ENCODE measurements at regions not wholly inside any gene's neighbourhood (a gene's known extent, or its start where the extent isn't known, plus 50 kb on each side); places are given as distances from the start of the nearest gene placed in this dataset.
"Not testable (repeated sequence)": the region's sequence is repeated elsewhere in the genome, so short reads cannot be mapped to it uniquely, and the experiment has no call there.

DNA sequence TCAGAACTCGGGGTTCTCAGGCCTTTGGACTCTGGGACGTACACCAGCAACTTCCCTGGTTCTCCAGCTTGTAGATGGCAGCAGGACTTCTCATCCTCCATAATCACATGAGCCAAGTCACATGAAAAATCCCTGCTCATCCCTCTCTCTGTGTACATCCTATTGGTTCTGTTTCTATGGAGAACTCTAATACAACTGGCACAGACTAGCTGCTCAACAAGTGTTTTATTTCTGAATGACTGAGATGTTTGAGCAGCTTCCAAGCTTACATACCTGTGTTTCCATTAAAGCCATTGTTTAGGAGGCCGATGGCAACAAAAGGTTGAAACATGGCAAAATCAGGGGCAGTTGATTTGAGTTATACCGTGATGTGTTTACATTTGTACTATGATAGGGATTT lies 122.2 kb upstream of the FAM20C start:
- not testable (repeated sequence) for H3K27me3 ChIP-seq (ENCODE audit: control insufficient read depth, insufficient read depth, low read length); H3K4me3 ChIP-seq (ENCODE audit: low read depth, low read length); H3K27ac ChIP-seq (ENCODE audit: low read depth, low read length); H3K4me1 ChIP-seq (ENCODE audit: control insufficient read depth, insufficient read depth, low read length); H3K9ac ChIP-seq (ENCODE audit: low read length); H3K36me3 ChIP-seq (ENCODE audit: control insufficient read depth, insufficient read depth, low read length); H3K9me3 ChIP-seq (ENCODE audit: control insufficient read depth, insufficient read depth, low read depth, low read length)

DNA sequence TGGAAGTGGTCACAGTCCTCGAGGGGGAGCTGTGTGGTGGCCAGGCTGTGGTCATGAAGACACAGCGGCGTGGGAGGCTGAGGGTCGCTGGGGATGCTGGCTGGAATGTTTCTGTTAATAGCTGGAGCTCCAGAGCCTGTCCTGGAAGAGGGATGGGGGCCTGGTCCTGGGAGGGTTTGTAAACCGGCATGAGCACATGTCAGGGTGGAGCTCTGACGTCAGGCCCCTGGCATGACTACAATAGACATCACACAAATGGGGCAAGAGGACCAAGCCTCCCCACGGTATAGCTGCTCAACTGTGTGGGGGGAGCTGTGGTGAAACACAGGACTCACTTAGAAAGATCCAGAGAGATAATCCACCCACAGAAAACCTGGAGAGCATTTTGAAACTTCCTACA lies 121.4 kb upstream of the FAM20C start:
- H3K27me3 ChIP-seq (ENCODE audit: control insufficient read depth, insufficient read depth, low read length); H3K9ac ChIP-seq (ENCODE audit: low read length); H3K4me3 ChIP-seq (ENCODE audit: low read depth, low read length); H3K36me3 ChIP-seq (ENCODE audit: control insufficient read depth, insufficient read depth, low read length); H3K9me3 ChIP-seq (ENCODE audit: control insufficient read depth, insufficient read depth, low read depth, low read length); H3K27ac ChIP-seq (ENCODE audit: low read depth, low read length); H3K4me1 ChIP-seq (ENCODE audit: control insufficient read depth, insufficient read depth, low read length): not testable (repeated sequence)

DNA sequence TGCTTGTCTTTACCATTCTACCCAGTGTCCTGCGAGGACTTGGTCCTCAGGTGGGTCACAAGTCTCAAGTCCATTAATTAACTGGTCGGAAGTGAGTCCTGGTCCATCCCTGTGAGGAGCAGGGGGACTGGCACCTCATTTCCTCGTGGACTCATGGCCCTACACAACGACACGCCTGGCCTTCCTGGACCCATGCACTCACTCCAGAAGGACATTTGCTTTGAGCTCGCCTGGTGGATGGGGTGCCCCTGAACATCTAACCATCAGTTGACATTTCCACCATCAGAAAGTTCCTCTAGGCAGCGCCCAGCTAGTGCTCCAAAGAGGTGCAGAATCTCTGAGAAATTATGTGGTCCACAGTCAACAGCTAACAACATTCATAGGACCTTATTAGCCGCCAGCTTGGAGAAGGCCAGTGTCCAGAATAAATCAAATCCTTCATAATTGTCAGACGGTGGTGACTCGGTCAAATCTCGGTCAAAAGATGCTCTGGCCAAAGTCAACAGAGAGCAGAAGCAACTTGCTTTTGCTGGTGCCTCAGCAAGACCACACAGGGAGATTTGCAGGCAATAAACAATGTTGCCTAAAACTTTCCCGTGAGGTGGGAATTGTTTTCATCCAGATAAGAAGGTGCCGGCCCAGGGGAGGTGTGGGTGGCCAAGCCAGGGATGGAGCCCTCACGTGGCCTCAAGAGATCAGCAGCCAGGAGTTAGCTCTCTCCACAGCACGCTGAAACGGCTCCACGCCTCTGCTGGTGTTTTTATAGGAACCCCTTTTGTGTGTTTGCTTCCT lies 119.9 kb upstream of the FAM20C start:
- H3K4me1 ChIP-seq (ENCODE audit: control insufficient read depth, insufficient read depth, low read length); H3K27me3 ChIP-seq (ENCODE audit: control insufficient read depth, insufficient read depth, low read length); H3K36me3 ChIP-seq (ENCODE audit: control insufficient read depth, insufficient read depth, low read length); H3K9me3 ChIP-seq (ENCODE audit: control insufficient read depth, insufficient read depth, low read depth, low read length); H3K4me3 ChIP-seq (ENCODE audit: low read depth, low read length); H3K27ac ChIP-seq (ENCODE audit: low read depth, low read length); H3K9ac ChIP-seq (ENCODE audit: low read length): not testable (repeated sequence)

DNA sequence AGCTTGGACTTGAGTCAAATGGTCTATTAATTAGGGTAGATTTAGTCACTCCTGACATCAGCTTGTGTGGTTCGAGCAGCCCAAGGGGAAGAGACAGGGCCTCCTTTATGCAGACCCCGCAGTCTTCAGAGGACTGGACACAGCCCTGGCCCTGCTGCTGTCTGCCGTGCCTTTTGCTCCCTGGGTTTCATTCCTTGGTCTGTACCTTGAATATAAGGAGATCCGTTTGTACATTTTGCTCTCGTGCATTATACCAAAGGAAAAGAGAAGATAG lies 119.4 kb upstream of the FAM20C start:
- H3K9me3 ChIP-seq (ENCODE audit: control insufficient read depth, insufficient read depth, low read depth, low read length); H3K27me3 ChIP-seq (ENCODE audit: control insufficient read depth, insufficient read depth, low read length); H3K4me1 ChIP-seq (ENCODE audit: control insufficient read depth, insufficient read depth, low read length); H3K4me3 ChIP-seq (ENCODE audit: low read depth, low read length); H3K9ac ChIP-seq (ENCODE audit: low read length); H3K27ac ChIP-seq (ENCODE audit: low read depth, low read length); H3K36me3 ChIP-seq (ENCODE audit: control insufficient read depth, insufficient read depth, low read length): not testable (repeated sequence)

DNA sequence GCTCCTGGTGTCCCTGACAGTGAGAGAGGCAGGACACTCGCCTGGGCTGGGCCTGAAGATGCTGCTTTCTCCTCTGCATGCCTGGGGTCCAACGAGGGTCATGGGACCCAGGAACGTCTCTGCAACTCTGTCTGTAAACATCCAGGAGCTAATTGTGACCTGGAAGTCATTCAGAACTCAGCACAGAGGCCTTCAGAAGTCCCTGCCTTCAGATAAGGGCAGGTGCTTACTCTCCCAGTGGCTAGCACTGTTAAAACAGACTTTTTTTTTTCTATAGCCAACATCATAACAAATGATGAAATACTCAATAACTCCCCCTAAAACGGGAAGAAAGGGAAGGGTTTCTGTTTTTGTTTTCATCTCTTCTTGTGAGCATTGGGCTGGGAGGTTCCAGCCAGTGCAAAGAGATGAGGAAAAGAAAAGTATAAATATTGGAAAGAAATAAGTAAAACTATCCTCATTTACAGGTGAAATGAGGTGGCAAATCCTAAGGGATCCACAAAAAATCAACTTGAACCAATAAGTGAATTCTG lies 118.3 kb upstream of the FAM20C start:
- not testable (repeated sequence) for H3K9ac ChIP-seq (ENCODE audit: low read length); H3K4me3 ChIP-seq (ENCODE audit: low read depth, low read length); H3K9me3 ChIP-seq (ENCODE audit: control insufficient read depth, insufficient read depth, low read depth, low read length); H3K27me3 ChIP-seq (ENCODE audit: control insufficient read depth, insufficient read depth, low read length); H3K27ac ChIP-seq (ENCODE audit: low read depth, low read length); H3K4me1 ChIP-seq (ENCODE audit: control insufficient read depth, insufficient read depth, low read length); H3K36me3 ChIP-seq (ENCODE audit: control insufficient read depth, insufficient read depth, low read length)

DNA sequence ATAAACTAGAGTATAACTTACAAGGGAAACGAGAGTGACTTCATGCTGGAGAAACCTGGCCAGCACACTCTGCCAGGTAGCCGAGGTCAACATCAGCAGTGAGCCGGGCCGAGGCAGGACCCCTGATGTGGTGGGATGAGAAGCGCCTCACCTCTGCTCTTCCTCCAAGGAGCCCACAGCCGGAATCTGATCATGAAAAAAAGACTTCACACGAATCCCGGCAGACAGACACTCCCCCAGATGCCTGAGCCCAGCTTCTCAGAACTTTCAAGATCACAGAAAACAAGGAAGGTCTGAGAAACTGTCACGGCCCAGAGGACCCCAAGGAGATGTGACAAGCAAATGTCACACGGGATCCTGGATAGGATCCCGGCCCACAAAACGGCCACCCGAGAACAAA lies 116.9 kb upstream of the FAM20C start:
- H3K4me3 ChIP-seq (ENCODE audit: low read depth, low read length); H3K4me1 ChIP-seq (ENCODE audit: control insufficient read depth, insufficient read depth, low read length); H3K9ac ChIP-seq (ENCODE audit: low read length); H3K27me3 ChIP-seq (ENCODE audit: control insufficient read depth, insufficient read depth, low read length); H3K36me3 ChIP-seq (ENCODE audit: control insufficient read depth, insufficient read depth, low read length); H3K27ac ChIP-seq (ENCODE audit: low read depth, low read length); H3K9me3 ChIP-seq (ENCODE audit: control insufficient read depth, insufficient read depth, low read depth, low read length): not testable (repeated sequence)

DNA sequence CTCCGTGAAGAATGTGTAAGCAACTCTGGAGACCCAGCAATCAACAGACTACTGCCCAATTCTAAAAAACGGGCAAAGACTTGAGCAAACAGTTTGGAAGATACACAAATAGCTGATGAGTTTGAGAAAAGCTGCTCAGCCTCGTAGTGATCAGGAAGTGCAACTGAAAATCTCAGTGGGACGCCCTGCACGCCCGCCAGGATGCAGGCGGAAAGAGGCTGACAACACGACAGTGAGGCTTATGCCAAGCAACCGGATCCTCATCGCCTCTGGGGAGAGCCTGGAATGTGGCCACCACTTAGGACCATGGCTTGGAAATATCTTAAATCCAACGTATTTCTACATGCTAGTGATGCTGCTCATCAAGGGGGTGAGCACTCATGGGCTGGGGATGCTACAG lies 116.2 kb upstream of the FAM20C start:
- H3K27me3 ChIP-seq (ENCODE audit: control insufficient read depth, insufficient read depth, low read length); H3K9ac ChIP-seq (ENCODE audit: low read length); H3K36me3 ChIP-seq (ENCODE audit: control insufficient read depth, insufficient read depth, low read length); H3K9me3 ChIP-seq (ENCODE audit: control insufficient read depth, insufficient read depth, low read depth, low read length); H3K27ac ChIP-seq (ENCODE audit: low read depth, low read length); H3K4me1 ChIP-seq (ENCODE audit: control insufficient read depth, insufficient read depth, low read length); H3K4me3 ChIP-seq (ENCODE audit: low read depth, low read length): not testable (repeated sequence)

DNA sequence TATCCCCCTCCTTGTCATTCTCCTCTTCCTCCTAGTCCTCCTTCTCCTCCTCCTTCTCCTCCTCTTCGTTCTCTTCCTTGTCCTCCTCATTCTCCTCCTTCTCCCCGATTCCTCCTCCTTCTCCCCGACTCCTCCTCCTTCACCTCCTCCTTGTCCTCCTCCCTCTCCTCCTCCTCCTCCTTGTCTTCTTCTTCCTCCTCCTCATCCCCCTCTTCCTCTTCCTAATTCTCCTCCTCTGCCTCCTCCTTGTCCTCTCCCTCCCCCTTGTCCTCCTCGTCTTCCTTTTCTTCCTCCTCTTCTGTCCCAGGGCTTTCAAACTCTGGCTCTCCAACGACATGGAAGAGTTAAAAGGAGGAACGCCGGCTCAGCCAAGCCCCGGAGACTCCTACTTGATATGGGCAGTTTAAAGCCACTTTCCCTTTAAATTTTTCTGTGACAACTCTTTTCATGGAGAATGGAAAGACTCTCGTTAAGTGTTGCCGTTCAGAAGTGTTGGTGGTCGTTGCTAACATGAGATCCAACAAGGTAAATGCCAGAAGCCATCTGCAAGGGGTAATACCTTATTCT lies 115.5 kb upstream of the FAM20C start:
- H3K9me3 ChIP-seq (ENCODE audit: control insufficient read depth, insufficient read depth, low read depth, low read length); H3K9ac ChIP-seq (ENCODE audit: low read length); H3K36me3 ChIP-seq (ENCODE audit: control insufficient read depth, insufficient read depth, low read length); H3K27me3 ChIP-seq (ENCODE audit: control insufficient read depth, insufficient read depth, low read length); H3K4me3 ChIP-seq (ENCODE audit: low read depth, low read length); H3K27ac ChIP-seq (ENCODE audit: low read depth, low read length); H3K4me1 ChIP-seq (ENCODE audit: control insufficient read depth, insufficient read depth, low read length): not testable (repeated sequence)

DNA sequence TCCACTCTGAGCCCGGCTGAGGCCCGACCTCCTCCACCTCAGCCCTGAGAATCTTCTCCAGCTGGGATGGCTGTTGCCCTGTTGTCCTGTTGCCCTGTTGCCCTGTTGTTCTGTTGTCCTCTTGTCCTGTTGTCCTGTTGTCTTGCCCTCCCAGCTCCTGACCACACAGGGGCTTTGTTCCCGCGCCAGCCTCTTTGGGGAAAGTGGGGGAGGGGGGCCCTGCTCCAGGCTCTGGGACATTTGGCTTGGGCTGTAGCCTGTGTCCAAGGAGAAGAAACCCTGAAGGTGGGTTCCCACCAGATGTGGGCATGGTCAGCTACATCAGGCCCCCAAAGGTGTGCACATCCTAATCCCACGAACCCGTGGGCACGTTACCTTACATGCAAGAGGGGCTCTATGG lies 113.5 kb upstream of the FAM20C start:
- H3K27ac ChIP-seq (ENCODE audit: low read depth, low read length); H3K4me3 ChIP-seq (ENCODE audit: low read depth, low read length); H3K27me3 ChIP-seq (ENCODE audit: control insufficient read depth, insufficient read depth, low read length); H3K9me3 ChIP-seq (ENCODE audit: control insufficient read depth, insufficient read depth, low read depth, low read length); H3K36me3 ChIP-seq (ENCODE audit: control insufficient read depth, insufficient read depth, low read length); H3K9ac ChIP-seq (ENCODE audit: low read length): not testable (repeated sequence)
- H3K4me1 ChIP-seq (ENCODE audit: control insufficient read depth, insufficient read depth, low read length) = peaks cover 21% of the 10 kb centered on the region

DNA sequence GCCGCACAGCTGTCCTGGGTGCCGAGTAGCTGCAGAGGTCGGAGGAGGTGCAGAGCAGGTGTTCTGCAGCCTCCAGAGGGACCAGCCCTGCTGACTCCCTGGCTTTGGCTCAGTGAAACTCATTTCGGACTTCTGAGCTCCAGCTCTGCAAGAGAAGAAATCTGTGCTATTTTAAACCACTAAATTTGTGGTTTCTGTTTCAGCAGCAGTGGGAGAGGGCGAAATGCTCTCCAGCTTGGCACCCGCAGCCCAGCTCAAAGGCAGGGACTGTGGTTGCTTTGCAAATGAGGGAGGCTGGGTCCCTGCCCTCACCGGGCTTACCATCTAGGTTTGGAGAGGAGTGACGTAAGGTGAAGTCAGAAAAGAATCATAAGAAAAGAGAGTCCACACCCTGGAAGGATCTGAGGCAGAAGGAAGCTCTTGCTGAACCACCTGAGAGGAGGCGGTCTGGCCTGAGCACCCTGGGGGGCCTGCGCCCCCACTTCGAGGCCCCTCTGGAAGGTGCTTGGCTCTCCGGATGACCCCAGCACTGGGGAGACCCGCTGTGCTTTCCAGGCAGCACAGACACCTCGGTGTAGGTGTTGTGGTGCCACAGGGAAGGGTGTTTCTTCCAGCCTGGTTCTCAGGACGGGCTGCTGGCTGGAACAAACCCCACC lies 112.8 kb upstream of the FAM20C start:
- H3K27ac ChIP-seq (ENCODE audit: low read depth, low read length); H3K27me3 ChIP-seq (ENCODE audit: control insufficient read depth, insufficient read depth, low read length); H3K36me3 ChIP-seq (ENCODE audit: control insufficient read depth, insufficient read depth, low read length); H3K9me3 ChIP-seq (ENCODE audit: control insufficient read depth, insufficient read depth, low read depth, low read length); H3K4me3 ChIP-seq (ENCODE audit: low read depth, low read length); H3K9ac ChIP-seq (ENCODE audit: low read length): not testable (repeated sequence)
- peaks cover 21% of the 10 kb centered on the region for H3K4me1 ChIP-seq (ENCODE audit: control insufficient read depth, insufficient read depth, low read length)

DNA sequence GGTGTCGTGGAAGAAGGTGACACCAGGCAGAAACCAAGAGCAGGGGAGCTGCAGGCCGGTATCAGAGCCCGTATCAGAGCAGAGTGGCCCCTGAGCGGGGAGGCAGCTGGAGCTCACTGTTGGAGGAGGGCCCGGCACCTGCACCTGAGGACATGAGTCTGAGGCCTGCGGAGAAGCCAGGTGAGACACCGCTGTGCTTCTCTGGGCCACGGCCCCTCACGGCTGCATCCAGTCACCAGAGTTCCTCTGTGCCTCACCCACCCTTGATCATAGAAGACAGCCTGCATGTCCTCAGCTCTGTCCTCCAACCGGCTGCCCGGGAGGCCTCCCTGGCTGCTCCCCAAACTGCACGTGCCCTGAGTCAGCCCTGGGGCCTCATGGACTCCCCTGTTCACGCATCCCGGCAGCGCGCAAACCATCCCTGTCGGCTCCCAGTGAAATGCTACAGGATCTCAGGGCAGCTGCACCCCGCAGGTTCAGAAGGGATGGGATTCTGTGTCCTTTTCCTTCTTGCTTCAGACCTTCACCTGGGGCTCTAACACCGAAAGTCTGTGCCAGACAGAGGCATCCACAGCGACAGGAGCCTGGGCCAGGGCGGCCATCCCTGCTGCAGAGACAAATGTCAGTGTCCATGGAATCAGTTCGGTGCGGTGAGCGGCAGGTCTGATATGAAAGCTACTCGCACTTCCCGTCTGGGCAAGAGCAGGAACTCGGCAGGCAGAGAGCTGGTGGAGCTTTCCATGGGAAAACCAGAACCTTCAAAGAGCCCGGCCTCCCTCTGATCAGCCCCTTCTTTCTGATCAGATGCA lies 111.9 kb upstream of the FAM20C start:
- H3K4me1 ChIP-seq (ENCODE audit: control insufficient read depth, insufficient read depth, low read length) = peaks cover 21% of the 10 kb centered on the region
- no peaks in the 10 kb centered on the region for H3K27me3 ChIP-seq (ENCODE audit: control insufficient read depth, insufficient read depth, low read length)
- H3K4me3 ChIP-seq (ENCODE audit: low read depth, low read length) = no peak overlapping the region
- no peaks in the 10 kb centered on the region for H3K36me3 ChIP-seq (ENCODE audit: control insufficient read depth, insufficient read depth, low read length)
- no peaks in the 10 kb centered on the region for H3K9me3 ChIP-seq (ENCODE audit: control insufficient read depth, insufficient read depth, low read depth, low read length)
- H3K9ac ChIP-seq (ENCODE audit: low read length) = no peak overlapping the region
- no peak overlapping the region for H3K27ac ChIP-seq (ENCODE audit: low read depth, low read length)

Data from HUES6 (cell line).